Common myeloid progenitor, CD34-positive (primary cell): ENCODE measurements at regions not wholly inside any gene's neighbourhood (a gene's known extent, or its start where the extent isn't known, plus 50 kb on each side); places are given as distances from the start of the nearest gene placed in this dataset.

Source experiments
- CTCF ChIA-PET: fragments of 350-600 bp; sonication (Branson Sonifier 250); formaldehyde crosslinking; loops from one replicate; lab custom pipeline; 2021; ENCODE audit warnings: antibody characterized with exemption; lab: Charles Lee
- POLR2A ChIA-PET: fragments of 350-600 bp; sonication (Branson Sonifier 250); formaldehyde crosslinking; loops from one replicate; lab custom pipeline; 2021; ENCODE audit warnings: antibody characterized with exemption; lab: Charles Lee
- DNase-seq, 3 donors: peaks; one replicate each; pipeline versions ENCODE4 v3.0.0 to v3.0.0-alpha.2; 2013
- H3K27ac ChIP-seq, 2 experiments: 1 replicate in 1 of 2; 2 replicates in 1 of 2; pipeline ENCODE4 v1.7.0; 2013; ENCODE audit warnings: inconsistent platforms in 2 of 2, low read length in 2 of 2, mild to moderate bottlenecking in 2 of 2, low read depth in 1 of 2, moderate library complexity in 1 of 2; ENCODE audit not compliant: severe bottlenecking in 2 of 2, insufficient read depth in 1 of 2, poor library complexity in 1 of 2
- H3K27me3 ChIP-seq, 5 experiments: replicated peaks in 2 of 5; 1 replicate in 3 of 5; 2 replicates in 2 of 5; pipeline versions ENCODE4 v1.6.1 to v1.7.0; 2013; ENCODE audit warnings: low read length in 4 of 5, mild to moderate bottlenecking in 2 of 5, moderate library complexity in 2 of 5, inconsistent platforms in 1 of 5; ENCODE audit not compliant: insufficient read depth in 5 of 5, control insufficient read depth in 4 of 5
- H3K36me3 ChIP-seq, 4 experiments: 1 replicate in 2 of 4; 2 replicates in 2 of 4; pipeline versions ENCODE4 v1.6.1 to v1.7.0; 2013; ENCODE audit warnings: low read length in 3 of 4, control low read depth in 1 of 4, mild to moderate bottlenecking in 1 of 4; ENCODE audit not compliant: control insufficient read depth in 4 of 4, insufficient read depth in 4 of 4
- H3K4me1 ChIP-seq, 4 experiments: 1 replicate in 3 of 4; 2 replicates in 1 of 4; pipeline versions ENCODE4 v1.6.1 to v1.7.1; 2013; ENCODE audit warnings: low read length in 3 of 4, mild to moderate bottlenecking in 3 of 4, control low read depth in 1 of 4, inconsistent platforms in 1 of 4, moderate library complexity in 1 of 4; ENCODE audit not compliant: control insufficient read depth in 4 of 4, insufficient read depth in 4 of 4; ENCODE audit errors: control extremely low read depth in 1 of 4
- H3K4me3 ChIP-seq, 7 experiments: 1 replicate in 4 of 7; 2 replicates in 3 of 7; pipeline versions ENCODE4 v1.5.1 to v1.7.0; 2013; ENCODE audit warnings: mild to moderate bottlenecking in 7 of 7, low read length in 6 of 7, moderate library complexity in 6 of 7, inconsistent platforms in 2 of 7, low read depth in 2 of 7, control low read depth in 1 of 7; ENCODE audit not compliant: insufficient read depth in 4 of 7, control insufficient read depth in 1 of 7; ENCODE audit errors: extremely low read depth in 1 of 7
- H3K9me3 ChIP-seq, 5 experiments: 1 replicate in 4 of 5; 2 replicates in 1 of 5; pipeline versions ENCODE4 v1.6.1 to v1.7.1; 2013; ENCODE audit warnings: low read length in 4 of 5, mild to moderate bottlenecking in 2 of 5, inconsistent platforms in 1 of 5, low read depth in 1 of 5, moderate library complexity in 1 of 5; ENCODE audit not compliant: control insufficient read depth in 4 of 5, insufficient read depth in 2 of 5; ENCODE audit errors: control extremely low read depth in 1 of 5
- WGBS: methylation state at CpG from one replicate; pipeline ENCODE4 v1.1.5; 2013; ENCODE audit not compliant: insufficient coverage; 5-methylcytosine and 5-hydroxymethylcytosine counted together

DNA sequence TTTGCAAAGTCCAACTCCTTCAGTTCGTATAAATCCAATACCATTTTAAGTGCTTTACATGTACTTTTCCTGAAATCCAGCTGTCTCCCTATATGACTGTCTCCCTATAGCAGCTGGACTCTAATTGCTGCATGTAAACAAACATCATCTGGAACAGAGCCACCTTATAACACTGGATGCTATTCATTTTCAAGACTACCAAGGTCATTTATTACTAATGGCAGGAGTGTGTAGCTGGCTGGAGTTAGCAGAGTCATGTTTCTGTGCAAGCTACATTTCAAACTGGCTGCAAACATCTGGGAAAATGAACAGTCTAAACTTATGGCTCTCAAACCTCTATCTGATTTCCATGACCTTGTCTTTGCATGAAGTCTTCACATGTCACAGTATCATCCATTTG lies 575.2 kb downstream of the PIK3C3 start:
- WGBS: 92% methylated on average over 1 of the region's 1 CpG
- H3K9me3 ChIP-seq: no peaks in the 10 kb centered on the region
- no peak overlapping the region for H3K27ac ChIP-seq
- POLR2A ChIA-PET: no interaction called here
- CTCF ChIA-PET: no interaction called here
- no peaks in the 10 kb centered on the region for H3K27me3 ChIP-seq
- no peaks in the 10 kb centered on the region for H3K4me1 ChIP-seq
- no peak for DNase-seq
- no peaks in the 10 kb centered on the region for H3K36me3 ChIP-seq
- H3K4me3 ChIP-seq: no peak overlapping the region

DNA sequence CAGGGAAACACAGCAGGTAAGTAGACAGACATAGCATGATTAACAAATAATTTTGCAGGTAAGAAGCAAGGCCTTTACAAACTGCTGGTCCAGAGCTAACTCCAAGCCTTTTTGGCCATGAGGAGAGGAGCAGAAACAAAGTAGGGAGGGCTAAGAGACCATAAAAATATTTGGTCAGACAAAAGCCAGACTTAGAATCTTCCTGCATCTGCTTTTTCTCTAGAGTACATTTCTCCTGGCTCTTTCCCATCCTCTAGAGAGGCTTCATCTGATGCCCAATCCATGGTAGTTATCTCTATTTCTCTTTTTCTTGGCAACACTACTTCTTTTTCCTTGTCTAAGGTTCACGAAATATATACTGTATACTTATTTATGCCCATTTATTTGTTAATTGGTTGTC lies 577.1 kb downstream of the PIK3C3 start:
- ChIA-PET POLR2A (no interaction called here), CTCF (no interaction called here)
- H3K27ac ChIP-seq: no peak overlapping the region
- no peaks in the 10 kb centered on the region for H3K36me3 ChIP-seq
- no peak overlapping the region for H3K4me3 ChIP-seq
- no CpG with 5 or more reads among the region's 1 CpG for WGBS
- no peaks in the 10 kb centered on the region for H3K9me3 ChIP-seq
- no peaks in the 10 kb centered on the region for H3K27me3 ChIP-seq
- no peak for DNase-seq
- H3K4me1 ChIP-seq: no peaks in the 10 kb centered on the region

DNA sequence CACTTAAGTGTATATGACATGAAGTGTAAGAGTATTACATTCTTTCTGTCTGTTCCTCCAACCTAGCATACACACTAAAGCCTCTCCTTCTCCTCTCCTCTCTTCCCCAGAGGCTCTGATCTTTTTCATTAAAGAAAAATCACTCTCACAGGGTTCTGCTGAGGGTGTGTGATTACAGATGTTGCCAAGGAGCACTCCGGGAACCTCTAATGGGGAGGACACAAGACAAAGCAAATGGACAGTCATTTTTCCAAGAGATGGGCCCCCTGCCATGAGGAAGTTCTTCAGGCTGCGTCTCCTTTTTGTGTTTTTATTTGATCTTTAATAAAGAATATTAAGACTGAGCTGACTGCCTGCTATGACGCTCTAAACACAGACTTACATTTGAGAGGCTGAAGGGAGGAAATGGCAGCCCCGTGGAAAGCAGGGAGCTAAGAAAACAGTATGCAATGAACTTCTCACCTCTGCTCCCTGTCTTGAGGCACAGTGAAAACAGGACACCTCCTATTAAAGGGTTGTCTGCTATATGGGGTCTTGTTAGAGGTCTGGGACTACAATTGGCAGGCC lies 578.1 kb downstream of the PIK3C3 start:
- Histone ChIP-seq H3K4me3 (no peak overlapping the region), H3K27me3 (no peaks in the 10 kb centered on the region), H3K9me3 (no peaks in the 10 kb centered on the region), H3K36me3 (no peaks in the 10 kb centered on the region), H3K27ac (no peak overlapping the region), H3K4me1 (no peaks in the 10 kb centered on the region)
- DNase-seq: no peak
- ChIA-PET POLR2A (no interaction called here), CTCF (no interaction called here)
- 29% methylated on average over 2 of the region's 4 CpGs for WGBS

DNA sequence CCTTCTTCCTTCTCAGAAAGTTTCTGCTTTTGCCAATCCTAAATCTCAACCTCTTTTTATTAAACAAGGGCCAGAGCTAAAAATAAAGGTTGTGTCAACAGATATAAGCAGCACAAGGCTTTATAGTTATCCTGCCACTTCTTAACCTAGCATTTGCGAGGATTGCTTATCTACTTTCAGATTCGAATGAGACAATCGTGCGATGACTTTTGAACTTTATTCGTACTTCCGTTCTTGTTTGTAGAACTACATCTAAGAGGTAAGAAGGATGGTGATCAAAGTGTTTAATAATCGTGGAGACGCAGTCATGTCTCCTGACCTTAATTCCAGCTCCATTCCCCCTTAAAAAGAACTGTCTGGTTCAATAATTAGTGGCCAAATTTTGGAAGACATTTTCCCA lies 578.6 kb downstream of the PIK3C3 start:
- 100% methylated on average over 2 of the region's 8 CpGs for WGBS
- H3K27me3 ChIP-seq: no peaks in the 10 kb centered on the region
- CTCF ChIA-PET: no interaction called here
- H3K4me3 ChIP-seq: no peak overlapping the region
- no peaks in the 10 kb centered on the region for H3K4me1 ChIP-seq
- no peaks in the 10 kb centered on the region for H3K9me3 ChIP-seq
- DNase-seq: no peak
- H3K36me3 ChIP-seq: no peaks in the 10 kb centered on the region
- POLR2A ChIA-PET: no interaction called here
- no peak overlapping the region for H3K27ac ChIP-seq

DNA sequence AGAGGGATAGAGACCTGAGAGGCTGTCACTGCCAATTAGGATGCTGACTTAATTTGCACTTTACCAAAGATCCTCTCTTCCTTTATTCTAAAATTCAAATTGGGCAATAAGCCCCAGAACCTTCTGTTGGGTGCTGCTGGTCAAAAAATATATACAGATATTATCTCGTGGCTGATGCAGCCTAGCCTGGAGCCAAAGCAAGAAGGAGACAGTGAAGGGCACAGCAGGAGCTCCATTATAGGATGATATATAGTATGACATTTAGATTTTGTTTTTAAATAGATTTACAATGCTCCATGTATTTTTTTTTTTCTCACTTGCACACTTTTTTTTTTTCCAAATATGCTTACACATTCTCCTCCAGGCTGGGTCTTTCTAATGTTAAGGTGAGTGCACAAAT lies 579.3 kb downstream of the PIK3C3 start:
- POLR2A ChIA-PET: no interaction called here
- no peaks in the 10 kb centered on the region for H3K9me3 ChIP-seq
- H3K4me3 ChIP-seq: no peak overlapping the region
- no peaks in the 10 kb centered on the region for H3K27me3 ChIP-seq
- no peak overlapping the region for H3K27ac ChIP-seq
- DNase-seq: no peak
- no CpG with 5 or more reads among the region's 1 CpG for WGBS
- H3K36me3 ChIP-seq: no peaks in the 10 kb centered on the region
- H3K4me1 ChIP-seq: no peaks in the 10 kb centered on the region
- CTCF ChIA-PET: interaction anchor here (0.7 kb wide), 1 partner anchor 9 kb away, joined by 3 read pairs; no protein-coding TSS in a partner anchor

DNA sequence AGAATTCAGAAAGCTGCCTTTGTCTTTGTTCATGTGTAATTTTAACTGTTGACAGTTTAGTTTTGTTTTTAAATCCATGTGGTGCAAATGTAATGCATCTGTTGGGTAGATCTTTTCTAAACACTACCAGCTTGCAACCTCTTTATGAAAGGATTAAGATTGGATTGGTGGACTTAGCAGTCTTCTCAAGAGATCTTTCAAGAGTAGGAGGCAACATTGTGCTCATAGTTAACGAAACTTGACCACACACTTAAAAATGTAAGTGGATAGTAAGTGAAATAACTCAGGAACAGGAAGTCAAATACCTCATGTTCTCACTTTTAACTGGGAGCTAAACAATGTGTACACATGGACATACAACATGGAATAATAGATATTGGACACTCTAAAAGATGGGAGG lies 579.0 kb downstream of the RIT2 start:
- H3K36me3 ChIP-seq: no peaks in the 10 kb centered on the region
- no peaks in the 10 kb centered on the region for H3K9me3 ChIP-seq
- no peaks in the 10 kb centered on the region for H3K27me3 ChIP-seq
- H3K4me3 ChIP-seq: no peak overlapping the region
- no peaks in the 10 kb centered on the region for H3K4me1 ChIP-seq
- WGBS: no CpG with 5 or more reads among the region's 1 CpG
- DNase-seq: no peak
- ChIA-PET CTCF (no interaction called here), POLR2A (no interaction called here)
- H3K27ac ChIP-seq: no peak overlapping the region

DNA sequence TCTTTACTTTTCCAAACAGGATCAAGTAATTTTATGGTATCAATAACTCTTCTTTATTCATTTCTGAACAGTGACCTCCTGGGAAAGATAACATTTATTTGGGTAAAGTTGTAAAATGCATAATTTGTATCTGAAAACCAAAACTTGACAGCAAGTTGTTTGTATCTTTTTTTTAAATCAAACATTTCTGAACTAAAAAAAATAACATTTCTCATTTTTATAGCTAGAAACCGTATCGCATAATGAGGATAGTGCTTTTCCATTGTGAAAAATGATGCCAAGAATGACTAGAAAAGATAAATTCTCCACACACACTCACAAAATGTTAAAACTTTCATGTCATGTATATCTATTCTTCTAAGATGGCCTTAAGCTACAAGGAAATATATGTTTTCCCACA lies 578.2 kb downstream of the RIT2 start:
- H3K27me3 ChIP-seq: no peaks in the 10 kb centered on the region
- H3K4me1 ChIP-seq: no peaks in the 10 kb centered on the region
- WGBS: 90% methylated on average over 2 of the region's 2 CpGs
- no peaks in the 10 kb centered on the region for H3K9me3 ChIP-seq
- POLR2A ChIA-PET: interaction anchor here (0.6 kb wide), 1 partner anchor 334 kb away, joined by 3 read pairs; no protein-coding TSS in a partner anchor
- no peaks in the 10 kb centered on the region for H3K36me3 ChIP-seq
- DNase-seq: no peak
- CTCF ChIA-PET: no interaction called here
- no peak overlapping the region for H3K4me3 ChIP-seq
- H3K27ac ChIP-seq: no peak overlapping the region
